Skeletal muscle tissue (tissue), 3 donors: ENCODE measurements at regions not wholly inside any gene's neighbourhood (a gene's known extent, or its start where the extent isn't known, plus 50 kb on each side); places are given as distances from the start of the nearest gene placed in this dataset.

ENCODE experiments used
- H3K27ac ChIP-seq: one replicate; pipeline ENCODE4 v1.7.0; 2013; ENCODE audit warnings: mild to moderate bottlenecking, low read depth, low read length, inconsistent platforms
- H3K27me3 ChIP-seq, 3 donors: one replicate each; pipeline ENCODE4 v1.7.0; 2013; ENCODE audit warnings: low read length in 3 of 3; ENCODE audit not compliant: control insufficient read depth in 3 of 3, insufficient read depth in 3 of 3
- H3K36me3 ChIP-seq, 3 donors: one replicate each; pipeline ENCODE4 v1.7.0; 2013; ENCODE audit warnings: low read length in 3 of 3; ENCODE audit not compliant: control insufficient read depth in 3 of 3, insufficient read depth in 3 of 3
- H3K4me1 ChIP-seq, 3 donors: one replicate each; pipeline ENCODE4 v1.7.0; 2013; ENCODE audit warnings: low read length in 3 of 3, mild to moderate bottlenecking in 3 of 3; ENCODE audit not compliant: control insufficient read depth in 3 of 3, insufficient read depth in 3 of 3
- H3K4me3 ChIP-seq, 3 donors: one replicate each; pipeline ENCODE4 v1.7.0; 2013; ENCODE audit warnings: low read length in 3 of 3
- H3K9ac ChIP-seq, 3 donors: one replicate each; pipeline ENCODE4 v1.7.0; 2013; ENCODE audit warnings: low read length in 3 of 3, mild to moderate bottlenecking in 3 of 3, moderate library complexity in 2 of 3, low read depth in 1 of 3
- H3K9me3 ChIP-seq, 3 donors: one replicate each; pipeline ENCODE4 v1.7.0; 2013; ENCODE audit warnings: low read length in 3 of 3; ENCODE audit not compliant: control insufficient read depth in 3 of 3
- donor health status: Osteomylitis.

DNA sequence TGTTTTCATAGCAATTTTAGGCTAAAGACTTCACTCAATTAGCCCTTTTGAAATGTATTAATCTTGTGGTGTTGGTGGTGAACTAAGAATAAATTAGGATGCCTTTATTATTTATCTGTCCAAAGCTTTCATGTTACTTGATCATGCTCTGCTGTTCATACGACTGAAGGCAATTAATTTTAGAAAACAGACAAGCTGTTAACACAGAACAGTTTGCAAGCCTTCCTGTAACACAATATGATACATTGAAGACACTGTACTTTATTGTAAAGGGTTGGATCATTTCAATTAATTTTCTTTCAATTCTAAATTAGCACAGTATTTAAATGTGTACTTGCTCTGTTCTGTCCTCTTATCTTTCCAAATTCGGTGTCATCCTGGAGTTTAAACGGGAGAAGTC, 794.3 kb upstream of the MIR17HG start:
- H3K9ac ChIP-seq = no peak overlapping the region
- H3K9me3 ChIP-seq = no peaks in the 10 kb centered on the region
- no peaks in the 10 kb centered on the region for H3K36me3 ChIP-seq
- no peaks in the 10 kb centered on the region for H3K4me1 ChIP-seq
- H3K27me3 ChIP-seq = no peaks in the 10 kb centered on the region
- no peak overlapping the region for H3K4me3 ChIP-seq
- H3K27ac ChIP-seq = no peak overlapping the region

DNA sequence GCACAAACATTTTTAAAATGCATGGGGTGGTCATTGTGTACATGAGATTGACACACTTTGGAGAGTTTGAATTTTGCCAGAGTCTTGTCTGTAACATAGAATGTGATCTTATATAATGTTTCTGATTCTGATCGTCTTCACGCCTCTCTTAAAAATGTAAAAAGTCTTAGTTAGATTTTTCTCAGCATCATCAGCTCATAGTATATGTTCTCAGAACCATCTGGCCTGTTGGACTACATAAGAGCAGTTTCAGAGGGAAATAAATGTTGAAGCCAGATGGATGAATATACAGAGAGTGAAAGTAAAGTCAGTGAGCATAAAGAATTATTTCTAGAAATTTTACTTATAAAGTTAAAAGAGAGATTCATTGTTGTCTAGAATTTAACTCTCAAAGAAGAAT, 789.9 kb upstream of the MIR17HG start:
- Histone ChIP-seq H3K4me3 (no peak overlapping the region), H3K9ac (no peak overlapping the region), H3K4me1 (no peaks in the 10 kb centered on the region), H3K27ac (no peak overlapping the region), H3K9me3 (no peaks in the 10 kb centered on the region), H3K27me3 (no peaks in the 10 kb centered on the region), H3K36me3 (no peaks in the 10 kb centered on the region)

DNA sequence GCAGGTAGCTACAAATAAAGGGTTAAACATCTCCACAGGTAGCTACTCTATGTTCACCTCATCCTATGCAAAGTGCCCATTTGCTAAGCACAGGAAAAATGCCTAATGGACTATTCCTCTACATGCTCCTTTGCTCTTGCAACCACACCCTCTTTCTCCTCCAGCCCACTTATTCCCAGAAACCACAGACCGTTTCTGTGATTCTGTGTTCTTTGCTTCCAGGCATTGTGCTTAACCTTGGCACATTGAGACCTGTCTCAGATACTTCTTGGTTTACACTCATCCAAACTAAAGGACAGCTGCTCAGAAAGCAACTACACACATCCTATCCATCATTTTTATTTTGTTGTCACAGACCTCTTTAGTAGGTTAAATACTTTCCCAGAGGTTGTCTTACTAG, 785.0 kb upstream of the MIR17HG start:
- H3K27ac ChIP-seq = no peak overlapping the region
- no peaks in the 10 kb centered on the region for H3K36me3 ChIP-seq
- no peak overlapping the region for H3K4me3 ChIP-seq
- H3K9ac ChIP-seq = no peak overlapping the region
- H3K27me3 ChIP-seq = no peaks in the 10 kb centered on the region
- no peaks in the 10 kb centered on the region for H3K4me1 ChIP-seq
- H3K9me3 ChIP-seq = no peaks in the 10 kb centered on the region

DNA sequence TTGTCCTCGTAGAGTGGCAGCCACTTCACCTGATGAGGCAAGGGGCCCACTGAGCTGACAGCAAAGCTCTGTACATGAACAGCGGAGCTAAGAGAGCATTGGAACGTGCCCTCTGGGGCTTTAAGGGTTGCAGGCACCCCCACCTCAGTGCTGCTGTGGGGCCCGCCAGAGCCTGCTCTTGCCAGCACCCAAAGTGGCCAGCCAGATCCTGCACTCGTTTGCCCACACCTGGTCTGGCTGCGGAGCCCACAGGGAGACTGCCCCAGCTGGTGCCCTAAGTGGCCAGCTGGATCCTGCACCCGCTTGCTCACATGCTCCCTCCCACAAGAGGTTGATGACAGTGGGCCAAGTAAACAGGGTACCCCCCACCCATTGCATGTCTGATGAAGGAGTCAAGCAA, 783.4 kb upstream of the MIR17HG start:
- Histone ChIP-seq H3K36me3 (no peaks in the 10 kb centered on the region), H3K4me3 (no peak overlapping the region), H3K27ac (no peak overlapping the region), H3K9me3 (peaks cover 0 to 3% (median 0%) of the 10 kb centered on the region in 3 donors), H3K9ac (no peak overlapping the region), H3K27me3 (no peaks in the 10 kb centered on the region), H3K4me1 (no peaks in the 10 kb centered on the region)

DNA sequence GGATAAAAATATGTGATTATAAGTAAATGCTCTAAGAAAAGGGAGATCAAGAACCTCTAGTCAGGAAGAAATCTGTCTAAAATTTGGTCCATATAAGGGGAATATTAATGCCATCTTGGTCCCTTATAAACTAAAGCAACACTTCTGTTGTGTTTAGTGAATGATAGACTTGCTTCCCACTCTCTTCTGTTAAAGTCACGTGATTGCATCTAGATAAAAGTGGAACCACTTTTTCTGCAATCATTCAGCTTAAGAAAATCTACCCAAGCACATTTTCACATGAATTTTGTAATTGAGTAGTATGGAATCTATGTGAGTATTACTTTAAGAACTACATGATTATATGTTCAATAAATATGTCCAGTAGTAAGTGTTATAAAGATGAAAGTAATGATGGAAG, 782.9 kb upstream of the MIR17HG start:
- H3K27me3 ChIP-seq = no peaks in the 10 kb centered on the region

DNA sequence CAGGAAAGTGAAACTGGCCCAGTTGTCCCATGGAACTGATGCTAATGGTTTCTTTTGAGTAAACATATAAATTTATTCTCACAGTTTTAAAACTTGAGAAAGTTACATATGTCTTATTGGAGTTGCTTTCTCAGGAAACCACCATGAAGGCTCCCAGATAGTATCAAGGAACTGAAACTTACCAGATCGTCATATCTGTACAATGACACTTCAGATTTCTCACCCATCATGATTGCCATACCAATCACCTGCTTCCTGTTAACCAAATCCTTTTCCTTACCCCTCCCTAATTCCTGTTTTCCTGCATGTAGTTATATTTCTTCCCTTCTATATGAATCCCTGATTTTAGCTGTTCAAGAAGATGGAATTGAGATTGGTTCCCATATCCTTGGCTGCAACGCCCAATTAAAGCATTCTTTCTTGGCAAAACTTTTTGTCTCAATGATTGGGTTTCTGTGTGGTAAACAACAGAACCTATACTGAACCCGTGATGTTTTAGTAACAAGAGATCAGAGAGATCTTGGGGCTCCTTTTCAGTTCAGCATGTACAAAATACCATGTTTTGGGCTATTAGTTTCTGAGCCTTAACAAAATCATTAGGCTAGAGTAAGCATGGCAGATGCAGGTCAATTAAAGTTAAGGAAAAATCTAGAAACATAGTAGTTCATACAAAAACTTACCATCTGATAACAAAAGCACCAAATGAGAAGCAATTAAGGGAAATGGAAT, 781.3 kb upstream of the MIR17HG start:
- Histone ChIP-seq H3K27ac (no peak overlapping the region), H3K36me3 (no peaks in the 10 kb centered on the region), H3K4me1 (no peaks in the 10 kb centered on the region), H3K27me3 (no peaks in the 10 kb centered on the region), H3K9ac (no peak overlapping the region), H3K9me3 (peaks cover 0 to 3% (median 0%) of the 10 kb centered on the region in 3 donors), H3K4me3 (no peak overlapping the region)

More for the DNA sequence above, 782.9 kb upstream of the MIR17HG start:
- H3K27ac ChIP-seq = no peak overlapping the region
- no peaks in the 10 kb centered on the region for H3K36me3 ChIP-seq
- H3K9ac ChIP-seq = no peak overlapping the region
- no peaks in the 10 kb centered on the region for H3K4me1 ChIP-seq
- peaks cover 0 to 3% (median 0%) of the 10 kb centered on the region in 3 donors for H3K9me3 ChIP-seq
- no peak overlapping the region for H3K4me3 ChIP-seq

DNA sequence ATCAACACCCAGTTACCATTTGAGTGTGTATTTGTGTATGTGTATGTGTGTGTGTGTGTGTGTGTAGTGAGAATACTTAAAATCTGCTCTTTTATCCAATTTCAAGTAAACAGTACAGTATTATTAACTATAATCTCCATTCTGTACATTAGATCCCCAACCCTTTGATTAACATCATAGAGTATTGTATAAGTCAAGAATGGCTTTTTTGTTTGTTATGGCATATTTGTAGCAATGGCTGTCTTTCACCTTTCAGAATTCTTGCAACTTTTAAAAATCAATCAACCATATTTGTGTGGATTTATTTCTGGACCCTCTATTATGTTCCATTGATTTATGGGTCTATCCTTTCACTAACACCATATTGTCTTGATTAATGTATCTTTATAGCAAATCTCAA, 779.3 kb upstream of the MIR17HG start:
- no peaks in the 10 kb centered on the region for H3K27me3 ChIP-seq
- no peak overlapping the region for H3K9ac ChIP-seq
- no peak overlapping the region for H3K27ac ChIP-seq
- H3K9me3 ChIP-seq = peaks cover 0 to 3% (median 0%) of the 10 kb centered on the region in 3 donors
- H3K36me3 ChIP-seq = no peaks in the 10 kb centered on the region
- H3K4me3 ChIP-seq = no peak overlapping the region
- no peaks in the 10 kb centered on the region for H3K4me1 ChIP-seq

DNA sequence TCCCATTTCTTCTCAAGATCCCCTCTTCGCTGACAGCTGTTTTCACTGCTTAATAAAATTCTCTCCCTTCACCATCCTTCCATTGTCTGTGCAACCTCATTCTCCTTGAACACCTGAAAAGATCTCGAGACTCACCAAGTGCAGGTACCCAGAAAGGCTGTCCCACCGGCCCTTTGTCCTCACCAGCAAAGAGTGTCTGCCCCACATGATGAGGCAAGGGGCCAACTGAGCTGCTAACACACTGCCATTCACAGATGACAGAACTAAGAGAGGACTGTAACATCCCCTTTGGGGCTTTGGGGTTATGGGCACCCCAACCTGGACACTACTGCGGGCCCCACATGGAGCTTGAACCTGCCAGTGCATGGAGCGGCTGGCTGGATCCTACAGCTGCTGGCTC, 771.4 kb upstream of the MIR17HG start:
- Histone ChIP-seq H3K9ac (no peak overlapping the region), H3K27me3 (no peaks in the 10 kb centered on the region), H3K4me3 (no peak overlapping the region), H3K27ac (no peak overlapping the region), H3K36me3 (no peaks in the 10 kb centered on the region), H3K9me3 (no peaks in the 10 kb centered on the region), H3K4me1 (no peaks in the 10 kb centered on the region)

DNA sequence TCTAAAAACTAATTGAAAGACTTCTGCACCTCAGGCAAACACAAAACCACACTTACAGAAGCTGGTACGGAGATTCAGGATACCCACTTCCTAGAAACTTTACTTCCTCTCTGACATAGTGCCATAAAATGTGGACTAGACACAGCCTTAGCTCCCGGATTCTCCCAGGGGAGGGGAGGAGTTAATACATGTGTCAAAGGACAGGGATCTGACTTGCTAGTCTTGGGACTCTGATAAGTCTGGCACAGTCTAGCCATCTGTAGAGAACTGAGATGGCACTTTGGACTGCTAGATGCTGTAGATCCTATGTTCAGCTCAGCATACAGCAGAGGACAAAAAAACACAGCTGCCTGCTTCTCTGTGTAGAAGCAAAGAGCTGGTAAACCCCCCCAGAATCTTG, 769.8 kb upstream of the MIR17HG start:
- H3K27me3 ChIP-seq = no peaks in the 10 kb centered on the region
- H3K9me3 ChIP-seq = no peaks in the 10 kb centered on the region
- no peak overlapping the region for H3K27ac ChIP-seq
- H3K36me3 ChIP-seq = no peaks in the 10 kb centered on the region
- no peak overlapping the region for H3K4me3 ChIP-seq
- H3K4me1 ChIP-seq = no peaks in the 10 kb centered on the region
- H3K9ac ChIP-seq = no peak overlapping the region

DNA sequence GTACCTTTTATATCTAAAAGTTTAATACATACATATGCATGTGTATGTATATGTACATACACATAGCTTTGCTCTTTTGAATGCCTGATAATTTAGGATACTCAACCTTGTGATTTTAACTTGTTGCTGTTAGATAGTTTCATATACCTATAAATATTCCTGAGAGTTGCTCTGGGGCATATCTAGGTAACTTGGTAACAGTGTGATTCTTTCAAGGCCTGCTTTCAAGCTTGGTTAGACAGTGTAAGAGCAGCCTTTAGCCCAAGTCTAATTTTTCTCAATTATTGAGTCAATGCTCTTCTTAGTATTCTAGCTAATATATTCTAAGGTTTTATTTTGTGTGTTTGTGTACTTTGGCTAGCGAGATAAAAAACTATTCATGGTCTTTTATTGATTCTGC, 762.1 kb upstream of the MIR17HG start:
- H3K27ac ChIP-seq = no peak overlapping the region
- H3K36me3 ChIP-seq = no peaks in the 10 kb centered on the region

More for the DNA sequence above, 762.1 kb upstream of the MIR17HG start:
- Histone ChIP-seq H3K4me3 (no peak overlapping the region), H3K4me1 (no peaks in the 10 kb centered on the region), H3K9me3 (no peaks in the 10 kb centered on the region), H3K27me3 (no peaks in the 10 kb centered on the region), H3K9ac (no peak overlapping the region)
